ENCODE measurements at regions not wholly inside any gene's neighbourhood (a gene's known extent, or its start where the extent isn't known, plus 50 kb on each side); places are given as distances from the start of the nearest gene placed in this dataset.

- DNase-seq, result no peak
These were observed 141.1 kb upstream of the ZXDA start for GRCh38 chrX:58051346-58051745.

- no peak for DNase-seq
These were observed 133.9 kb upstream of the ZXDA start for GRCh38 chrX:58044130-58044529.

- peak; percentile 40 for DNase-seq
These were observed 115.7 kb upstream of the ZXDA start for GRCh38 chrX:58025979-58026378.

DNA sequence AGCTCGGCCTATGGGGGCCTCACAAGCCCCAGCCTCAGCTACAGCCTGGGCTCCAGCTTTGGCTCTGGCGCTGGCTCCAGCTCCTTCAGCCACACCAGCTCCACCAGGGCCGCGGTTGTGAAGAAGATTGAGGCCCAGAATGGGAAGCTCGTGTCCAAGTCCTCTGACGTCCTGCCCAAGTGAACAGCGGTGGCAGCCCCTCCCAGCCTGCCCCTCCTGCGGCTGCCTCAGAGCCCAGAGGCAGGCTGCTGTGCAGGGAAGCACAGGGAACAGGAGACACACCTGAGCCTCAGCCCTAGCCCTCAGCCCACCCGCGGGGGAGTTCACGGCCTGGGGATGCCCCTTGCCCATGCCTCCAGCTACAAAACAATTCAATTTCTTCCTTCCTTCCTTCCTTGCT is 75.7 kb upstream of the ZXDA start:
- DNase-seq, result no peak

DNA sequence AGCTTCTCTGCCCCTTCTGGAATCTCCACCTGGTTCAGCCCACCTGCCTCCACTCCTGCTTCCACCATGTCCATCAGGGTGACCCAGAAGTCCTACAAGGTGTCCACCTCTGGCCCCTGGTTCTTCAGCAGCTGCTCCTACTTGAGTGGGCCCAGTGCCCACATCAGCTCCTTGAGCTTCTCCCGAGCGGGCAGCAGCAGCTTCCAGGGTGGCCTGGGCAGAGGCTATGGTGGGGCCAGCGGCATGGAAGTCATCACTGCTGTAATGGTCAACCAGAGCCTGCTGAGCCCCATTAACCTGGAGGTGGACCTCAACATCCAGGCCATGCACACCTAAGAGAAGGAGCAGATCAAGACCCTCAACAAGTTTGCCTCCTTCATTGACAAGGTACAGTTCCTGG is 74.4 kb upstream of the ZXDA start:
- DNase-seq, result no peak

GRCh38 chrX:57977992-57978391 is 67.7 kb upstream of the ZXDA start:
- no peak for DNase-seq

DNA sequence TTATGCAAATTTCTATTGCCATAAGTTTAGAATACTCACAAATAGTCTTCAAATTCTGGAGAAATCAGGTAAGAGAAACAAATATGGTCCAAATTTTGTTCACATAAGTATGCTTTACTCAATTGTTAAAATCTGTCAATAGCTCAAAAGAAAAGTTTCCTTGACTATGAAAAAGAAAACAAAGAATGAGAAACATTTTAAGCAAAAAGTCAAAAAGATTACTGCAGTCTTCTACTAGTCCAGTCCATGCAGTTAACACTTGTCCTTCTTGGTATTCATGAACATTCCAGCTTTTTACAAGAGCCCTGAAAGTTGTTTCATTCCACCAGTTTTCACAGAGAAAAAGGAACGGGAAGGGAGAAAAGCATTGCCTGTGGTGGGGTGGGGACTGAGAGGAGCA is 54.7 kb upstream of the ZXDA start:
- no peak for DNase-seq

Data from CD4-positive, alpha-beta T cell treated with Interleukin-12 subunit alpha and Interleukin-12 subunit beta, for 1 hour (primary cell).